ENCODE measurements at regions not wholly inside any gene's neighbourhood (a gene's known extent, or its start where the extent isn't known, plus 50 kb on each side); places are given as distances from the start of the nearest gene placed in this dataset.

DNA sequence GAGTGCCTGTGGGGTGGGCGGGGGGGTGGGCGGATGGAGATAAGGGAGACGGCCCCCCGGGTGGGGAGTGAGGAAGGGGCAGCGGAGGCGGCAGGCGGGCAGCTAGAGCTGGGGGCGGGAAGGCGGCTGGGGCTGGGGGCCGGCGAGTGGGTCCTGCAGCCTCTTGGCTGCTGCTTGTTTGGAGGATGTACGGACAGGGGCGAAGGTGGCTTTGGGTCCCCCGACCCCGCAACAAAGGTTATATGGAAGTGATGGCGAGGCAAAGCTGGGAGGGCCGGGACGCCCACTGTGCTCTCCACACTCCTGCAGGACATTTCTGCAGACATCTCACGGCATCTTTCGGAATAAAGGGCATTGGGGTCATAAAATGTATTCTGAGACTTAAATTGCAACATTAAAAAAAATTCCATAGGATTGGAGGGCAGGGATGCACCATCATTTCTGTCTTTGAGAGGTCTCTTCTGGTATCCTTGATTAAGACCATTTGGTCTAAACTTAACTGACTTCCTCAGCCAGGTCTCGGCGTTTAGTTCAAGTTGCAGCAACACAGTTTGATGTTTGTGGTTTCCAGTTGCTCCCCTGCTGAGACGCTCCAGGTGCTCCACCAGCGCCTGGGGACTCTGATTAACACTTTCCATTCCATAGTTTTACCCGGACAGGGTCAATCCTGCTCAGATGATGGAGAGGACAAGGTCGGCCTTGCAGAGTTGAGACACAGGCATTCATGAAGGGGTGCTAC, 101.6 kb upstream of the SSBP2 start:
- ATAC-seq (peak in 1 of 4 donors; percentile 0), DNase-seq (peak; percentile 26 to 64)
- WGBS, 3 donors, result 4 to 7% (median 5%) methylated on average over 24 to 26 of the region's 26 CpGs
- intact Hi-C loops (cut with DNase I), result loop anchor here (5.0 to 10.0 kb wide), 5 partner anchors 65 to 345 kb away; partner anchors contain the start of gene ATG10 (in 2 of the 2)
- no peak for TF ChIP-seq CTCF (IDR thresholded peaks at IDR 0.05)
- Histone ChIP-seq H3K4me3 (peak overlapping the region; percentile 71), H3K36me3 (ENCODE audit: insufficient read depth in 1 of 2, low read depth in 1 of 2) (no peaks in the 10 kb centered on the region), H3K27me3 (ENCODE audit: insufficient read depth in 3 of 3, low read length in 2 of 3) (no peaks in the 10 kb centered on the region), H3K27ac (peak overlapping the region; percentile 95), H3K4me1 (peaks cover 66% of the 10 kb centered on the region), H3K9me3 (no peaks in the 10 kb centered on the region)

- no peaks in the 10 kb centered on the region for H3K36me3 ChIP-seq (ENCODE audit: insufficient read depth in 1 of 2, low read depth in 1 of 2)
- 0 to 1% (median 1%) methylated on average over 31 of the region's 31 CpGs for WGBS, 3 donors
- H3K27ac ChIP-seq, result peak overlapping the region; percentile 95
- ATAC-seq (peak; percentile 85 to 88 (median 86)), DNase-seq (peak; percentile 96 to 98)
- peaks cover 58% of the 10 kb centered on the region for H3K4me1 ChIP-seq
- H3K9me3 ChIP-seq, result no peaks in the 10 kb centered on the region
- no peak for TF ChIP-seq CTCF (IDR thresholded peaks at IDR 0.05)
- peak overlapping the region; percentile 71 for H3K4me3 ChIP-seq
- no peaks in the 10 kb centered on the region for H3K27me3 ChIP-seq (ENCODE audit: insufficient read depth in 3 of 3, low read length in 2 of 3)
- intact Hi-C loops (cut with DNase I), result loop anchor here (1.0 to 10.0 kb wide), 7 partner anchors 64 to 344 kb away; partner anchors contain the start of genes ATG10 (in 2 of the 2) and SSBP2 (in 2 of the 2)
These were observed 100.7 kb upstream of the SSBP2 start for GRCh38 chr5:81851481-81852178.

GRCh38 chr5:81850501-81851357, 99.8 kb upstream of the SSBP2 start:
- intact Hi-C loops (cut with DNase I), result loop anchor here (1.0 to 10.0 kb wide), 7 partner anchors 63 to 343 kb away; partner anchors contain the start of genes ATG10 (in 2 of the 2) and SSBP2 (in 2 of the 2)
- Histone ChIP-seq H3K9me3 (no peaks in the 10 kb centered on the region), H3K4me1 (peaks cover 57% of the 10 kb centered on the region), H3K27me3 (ENCODE audit: insufficient read depth in 3 of 3, low read length in 2 of 3) (no peaks in the 10 kb centered on the region), H3K36me3 (ENCODE audit: insufficient read depth in 1 of 2, low read depth in 1 of 2) (no peaks in the 10 kb centered on the region), H3K4me3 (peak overlapping the region; percentile 71), H3K27ac (peak overlapping the region; percentile 95)
- 16 to 19% (median 18%) methylated on average over 6 of the region's 6 CpGs for WGBS, 3 donors
- ATAC-seq (peak; percentile 85 to 89 (median 86)), DNase-seq (peak; percentile 37 to 72)
- no peak for TF ChIP-seq CTCF (IDR thresholded peaks at IDR 0.05)

- H3K4me3 ChIP-seq, result no peak overlapping the region
- no peak for TF ChIP-seq CTCF (IDR thresholded peaks at IDR 0.05)
- peaks cover 52% of the 10 kb centered on the region for H3K4me1 ChIP-seq
- H3K9me3 ChIP-seq, result no peaks in the 10 kb centered on the region
- H3K27ac ChIP-seq, result peak overlapping the region; percentile 95
- H3K27me3 ChIP-seq (ENCODE audit: insufficient read depth in 3 of 3, low read length in 2 of 3), result no peaks in the 10 kb centered on the region
- no peak for ATAC-seq
- intact Hi-C loops (cut with DNase I), result loop anchor here (2.0 to 10.0 kb wide), 6 partner anchors 63 to 343 kb away; partner anchors contain the start of gene ATG10 (in 2 of the 2)
- no peak for DNase-seq
- WGBS, 3 donors, result 56 to 62% (median 58%) methylated on average over 4 of the region's 4 CpGs
- H3K36me3 ChIP-seq (ENCODE audit: insufficient read depth in 1 of 2, low read depth in 1 of 2), result no peaks in the 10 kb centered on the region
These were observed 99.0 kb upstream of the SSBP2 start for GRCh38 chr5:81849770-81850367.
